Inflammatory macrophage treated with lipopolysaccharide for 4 hours (primary cell): ENCODE measurements at regions not wholly inside any gene's neighbourhood (a gene's known extent, or its start where the extent isn't known, plus 50 kb on each side); places are given as distances from the start of the nearest gene placed in this dataset.

Experiments
- DNase-seq: peaks from one replicate; pipeline ENCODE4 v3.0.0-alpha.2; 2020

GRCh38 chr9:29648601-29649000, 2075.3 kb upstream of the C9orf72 start:
- DNase-seq, result no peak

GRCh38 chr9:29656641-29657406, 2083.5 kb upstream of the C9orf72 start:
- no peak for DNase-seq

GRCh38 chr9:29657821-29658220, 2084.5 kb upstream of the C9orf72 start:
- no peak for DNase-seq

DNA sequence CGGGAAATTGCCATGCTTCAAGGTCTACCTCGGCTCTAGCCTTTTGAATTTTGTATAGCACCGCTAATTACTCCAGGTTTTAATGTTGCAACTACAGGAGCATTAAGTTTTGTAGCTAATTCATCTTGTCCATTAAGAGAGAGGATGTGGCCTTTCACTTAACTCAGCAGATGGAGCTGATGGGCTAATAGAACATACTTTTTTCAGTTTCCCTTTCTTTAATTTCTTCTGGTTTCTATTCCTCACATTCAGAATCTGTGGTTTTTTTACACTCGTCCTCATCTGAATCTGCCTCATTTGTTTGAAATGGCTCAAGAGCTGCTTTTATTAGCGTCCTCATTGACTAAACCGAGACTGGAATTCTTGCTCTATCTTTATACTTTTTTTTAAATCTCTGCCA, 2085.7 kb upstream of the C9orf72 start:
- peak; percentile 7 for DNase-seq

DNA sequence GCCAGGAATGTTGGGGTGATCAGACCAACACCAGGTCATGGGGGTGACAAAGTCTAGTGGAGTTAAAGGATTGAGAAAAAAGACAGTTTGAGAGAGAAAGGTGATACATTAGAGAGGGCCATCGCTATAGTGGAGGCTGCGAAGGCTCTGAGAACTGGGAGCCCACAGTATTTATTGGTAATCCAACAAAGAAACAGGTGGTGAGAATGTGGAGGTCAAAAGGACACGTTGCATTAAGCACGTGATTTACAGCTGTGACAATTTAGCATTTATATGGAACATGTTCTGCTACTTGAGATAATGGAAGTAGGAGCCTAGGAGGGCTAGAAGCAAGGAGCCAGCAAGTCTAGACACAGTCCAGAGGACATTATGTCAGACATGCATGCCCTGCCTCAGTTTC, 2086.5 kb upstream of the C9orf72 start:
- DNase-seq, result no peak

DNA sequence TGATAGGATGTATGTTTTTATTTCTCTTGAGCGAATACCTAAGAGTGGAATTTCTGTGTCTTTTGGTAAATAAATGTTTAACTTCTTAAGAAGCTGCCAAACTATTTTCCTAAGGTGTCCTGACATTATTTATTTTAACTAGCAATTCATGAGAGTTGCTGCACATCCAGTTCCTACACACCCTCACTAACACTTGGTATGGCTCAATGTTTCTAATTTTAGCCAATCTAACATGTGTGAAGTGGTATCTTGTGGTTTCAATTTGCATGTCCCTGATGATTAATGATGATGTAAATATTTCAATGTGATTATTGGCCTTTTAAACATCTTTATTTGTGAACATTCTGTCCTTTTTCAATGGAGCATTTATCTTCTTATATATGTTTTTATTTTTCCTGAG, 2095.5 kb upstream of the C9orf72 start:
- DNase-seq, result no peak

GRCh38 chr9:29669613-29670012, 2096.3 kb upstream of the C9orf72 start:
- no peak for DNase-seq

- DNase-seq, result no peak
These were observed 2112.2 kb upstream of the C9orf72 start for GRCh38 chr9:29685531-29685930.

GRCh38 chr9:29691145-29691544, 2117.9 kb upstream of the C9orf72 start:
- no peak for DNase-seq

DNA sequence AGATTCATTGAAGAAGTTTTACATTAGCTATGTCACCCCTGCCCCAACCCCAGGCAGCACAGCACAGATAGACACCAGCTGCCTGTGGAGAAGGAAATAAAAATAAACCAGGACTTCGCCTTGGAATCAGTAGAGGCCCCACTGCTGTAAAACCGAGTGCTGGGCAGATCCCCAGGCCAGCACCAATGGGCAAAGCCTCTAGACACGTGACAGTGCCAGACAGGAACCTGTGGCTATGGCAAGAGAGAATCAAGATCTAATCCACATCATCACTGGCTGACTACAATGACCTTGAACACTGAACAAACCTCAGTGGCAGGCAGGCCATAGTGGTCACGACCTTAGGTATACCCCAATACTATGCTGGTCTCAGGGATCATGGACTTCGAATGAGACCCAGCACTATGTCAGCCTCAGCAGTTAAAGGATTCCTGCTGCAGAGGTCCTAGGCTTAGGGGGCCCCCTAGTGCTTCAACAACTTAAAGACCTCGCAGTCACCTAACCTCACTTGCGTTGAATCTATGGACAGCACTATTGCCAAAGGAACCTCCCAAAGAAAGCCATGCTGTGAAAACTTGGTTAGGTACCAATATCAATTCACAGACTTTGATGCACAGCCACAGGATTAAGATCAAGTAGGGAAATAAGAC, 2118.6 kb upstream of the C9orf72 start:
- peak; percentile 22 for DNase-seq

DNA sequence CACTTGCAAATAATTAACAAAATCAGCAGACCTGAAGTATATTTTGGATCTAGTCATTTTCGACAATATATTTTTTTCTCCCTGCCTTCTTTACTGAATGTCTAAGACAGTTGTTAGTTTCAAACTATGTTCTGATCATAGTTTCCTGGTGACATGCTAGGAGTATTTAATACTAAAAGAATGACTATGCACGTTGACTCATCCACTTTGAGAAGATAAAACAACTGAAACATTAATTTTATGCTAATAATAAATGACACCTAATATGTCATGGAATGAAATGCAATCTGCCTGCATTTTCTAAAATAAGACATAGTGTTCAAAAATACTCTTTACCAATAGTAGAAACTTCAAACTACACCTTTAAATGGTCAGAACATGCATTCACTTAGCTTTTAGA, 2123.7 kb upstream of the C9orf72 start:
- no peak for DNase-seq

DNA sequence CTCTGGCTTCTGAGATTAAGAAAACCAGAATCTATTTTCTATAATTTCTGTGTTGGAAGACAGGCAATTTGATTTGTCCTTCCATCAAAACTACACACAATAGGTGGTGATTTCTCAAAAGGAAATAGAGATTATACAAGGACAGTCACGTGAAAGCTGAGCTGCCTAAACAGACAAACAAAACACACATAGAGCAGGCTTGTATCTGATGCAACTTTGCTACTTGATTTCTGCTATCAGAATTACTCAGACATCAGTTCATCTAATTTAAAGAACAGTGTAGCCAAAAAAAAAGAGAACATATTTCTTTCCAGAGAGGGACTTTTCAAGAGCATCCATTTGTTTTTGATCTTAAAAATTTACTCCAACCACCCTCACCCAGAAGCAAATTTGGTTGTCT, 2128.3 kb upstream of the C9orf72 start:
- no peak for DNase-seq

- DNase-seq, result no peak
These were observed 2128.7 kb upstream of the C9orf72 start for GRCh38 chr9:29701971-29702370.

GRCh38 chr9:29714860-29715259, 2141.6 kb upstream of the C9orf72 start:
- DNase-seq, result no peak

DNA sequence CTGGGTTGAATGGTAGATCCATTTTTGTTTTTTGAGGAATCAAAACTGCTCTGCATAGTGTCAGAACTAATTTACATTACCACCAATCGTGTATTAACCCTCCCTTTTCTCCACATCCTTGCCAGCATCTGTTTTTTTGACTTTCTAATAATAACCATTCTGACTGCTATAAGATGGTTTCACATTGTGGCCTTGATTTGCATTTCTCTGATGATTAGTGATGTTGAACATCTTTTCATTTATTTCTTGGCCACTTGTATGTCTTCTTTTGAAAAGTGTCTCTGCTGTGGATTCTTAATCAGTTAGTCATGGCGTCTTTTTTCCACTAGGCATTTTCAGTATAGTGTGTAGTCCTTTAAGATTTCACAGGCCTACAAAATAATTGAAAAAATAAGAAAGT, 2144.3 kb upstream of the C9orf72 start:
- no peak for DNase-seq

- no peak for DNase-seq
These were observed 2156.9 kb upstream of the C9orf72 start for GRCh38 chr9:29730163-29730562.

- no peak for DNase-seq
These were observed 2167.2 kb upstream of the C9orf72 start for GRCh38 chr9:29740518-29740917.

DNA sequence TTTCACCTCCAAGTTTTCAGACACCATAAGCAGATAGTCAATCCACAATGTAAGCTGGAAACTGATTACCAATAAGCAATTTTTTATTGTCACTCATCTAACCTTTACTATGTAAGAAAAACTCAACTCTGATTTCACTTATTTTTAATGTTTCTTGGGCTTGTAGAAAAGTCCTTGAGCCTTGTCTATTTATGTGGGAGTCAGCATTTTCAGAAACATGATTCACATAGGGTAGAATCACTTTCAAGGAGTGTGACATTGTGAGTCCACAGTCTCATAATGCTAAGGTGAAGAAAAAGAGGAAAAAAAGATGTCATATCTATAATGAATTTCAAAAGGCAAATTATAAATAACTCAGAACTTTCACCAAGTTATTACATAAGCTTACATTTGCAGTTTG, 2167.9 kb upstream of the C9orf72 start:
- no peak for DNase-seq

DNA sequence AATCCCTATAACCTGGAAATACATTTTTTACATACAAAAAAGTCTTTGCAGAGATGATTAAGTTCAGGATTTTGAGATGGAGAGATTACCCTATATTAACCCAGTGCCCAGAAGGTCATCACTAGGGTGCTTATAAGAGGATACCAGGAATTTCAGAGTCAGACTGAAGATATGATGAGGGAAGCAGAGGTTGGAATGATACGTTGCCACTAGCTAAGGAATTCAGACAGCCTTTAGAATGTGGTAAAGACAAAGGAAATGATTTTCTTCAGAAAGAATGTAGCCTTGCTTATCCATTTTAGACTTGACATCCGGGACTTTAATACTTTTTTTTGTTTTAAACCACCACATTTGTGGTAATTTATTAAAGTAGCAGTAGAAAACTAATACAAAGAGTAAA, 2176.8 kb upstream of the C9orf72 start:
- no peak for DNase-seq

DNA sequence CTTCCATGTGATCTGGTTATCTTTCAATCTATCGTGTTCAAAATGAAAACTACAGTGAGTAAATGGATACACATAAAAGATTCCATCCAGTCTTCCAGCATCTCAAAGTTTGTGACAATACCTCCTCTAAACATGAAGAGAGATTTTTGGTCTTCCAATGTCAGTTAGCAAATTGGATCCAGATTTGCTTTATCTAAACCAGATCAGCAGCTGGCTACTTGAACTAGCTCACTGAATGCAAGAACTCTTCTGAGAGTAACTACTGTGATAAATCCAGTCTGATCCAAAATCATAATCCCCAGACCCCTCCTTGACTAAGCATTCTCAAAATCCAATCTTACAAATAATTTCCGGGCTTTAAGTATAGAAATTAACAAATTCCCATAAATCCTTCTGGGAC, 2177.9 kb upstream of the C9orf72 start:
- no peak for DNase-seq

GRCh38 chr9:29753638-29754037, 2180.4 kb upstream of the C9orf72 start:
- no peak for DNase-seq

DNA sequence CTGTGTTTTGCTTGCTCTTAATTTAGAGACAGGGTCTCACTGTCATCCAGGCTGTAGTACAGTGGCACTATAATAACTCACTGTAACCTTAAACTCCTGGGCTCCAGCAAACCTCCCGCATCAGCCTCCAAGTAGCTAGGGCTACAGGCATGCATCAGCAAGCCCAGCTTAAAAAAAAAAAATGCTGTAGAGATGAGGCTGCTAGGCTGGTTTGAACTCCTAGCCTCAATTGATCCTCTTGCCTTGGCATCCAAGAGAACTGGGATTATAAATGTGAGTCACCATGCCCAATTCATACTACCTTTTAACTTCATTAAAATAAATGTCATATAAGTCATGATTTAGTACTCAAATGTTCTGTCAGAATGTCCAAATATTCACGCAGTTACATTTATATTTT, 2195.7 kb upstream of the C9orf72 start:
- no peak for DNase-seq

DNA sequence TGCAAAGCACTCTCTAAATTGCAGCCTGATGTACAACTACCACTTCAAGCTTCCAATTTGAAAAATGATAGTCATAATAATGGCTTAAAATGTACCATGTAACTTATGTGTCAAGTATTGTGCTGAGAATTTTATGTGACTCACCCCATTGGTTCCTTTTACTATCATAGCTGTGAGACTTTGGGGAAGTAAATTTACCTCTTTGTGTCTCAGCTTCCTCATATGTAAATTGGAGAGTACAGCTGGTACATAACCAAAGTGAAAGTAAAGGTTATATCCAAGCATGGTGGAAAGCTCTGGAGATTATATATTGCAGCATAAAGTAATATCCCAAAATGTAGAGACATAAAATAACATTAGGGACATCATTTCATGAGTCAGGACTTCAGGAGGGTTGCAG, 2200.4 kb upstream of the C9orf72 start:
- peak; percentile 33 for DNase-seq

- DNase-seq, result no peak
These were observed 2202.2 kb upstream of the C9orf72 start for GRCh38 chr9:29775491-29775890.
